ENCODE measurements at regions not wholly inside any gene's neighbourhood (a gene's known extent, or its start where the extent isn't known, plus 50 kb on each side); places are given as distances from the start of the nearest gene placed in this dataset.

- no CpG with 5 or more reads among the region's 2 CpGs for WGBS (ENCODE audit: insufficient coverage)
- no peak overlapping the region for H3K4me3 ChIP-seq (ENCODE audit: low read length)
- no peaks in the 10 kb centered on the region for H3K27me3 ChIP-seq (ENCODE audit: control insufficient read depth, insufficient read depth, low read length)
- H3K4me1 ChIP-seq (ENCODE audit: control insufficient read depth, insufficient read depth, low read length): no peaks in the 10 kb centered on the region
- intact Hi-C loops (cut with micrococcal nuclease): no loop called here
- Mint-ChIP-seq H3K4me1 (no peaks in the 10 kb centered on the region), H3K9me3 (no peaks in the 10 kb centered on the region), H3K36me3 (no peaks in the 10 kb centered on the region), H3K27me3 (ENCODE audit: low read depth in 2 of 2) (peaks cover 8 to 11% of the 10 kb centered on the region in 2 donors), H3K27ac (no peak overlapping the region), H3K4me3 (no peak overlapping the region)
- no peaks in the 10 kb centered on the region for H3K9me3 ChIP-seq (ENCODE audit: control insufficient read depth, insufficient read depth, low read length)
- DNase-seq (no peak), ATAC-seq (no peak)
- H3K36me3 ChIP-seq (ENCODE audit: control insufficient read depth, insufficient read depth, low read length): no peaks in the 10 kb centered on the region
- no peak overlapping the region for H3K27ac ChIP-seq (ENCODE audit: low read length)
- TF ChIP-seq, protein P1, sequence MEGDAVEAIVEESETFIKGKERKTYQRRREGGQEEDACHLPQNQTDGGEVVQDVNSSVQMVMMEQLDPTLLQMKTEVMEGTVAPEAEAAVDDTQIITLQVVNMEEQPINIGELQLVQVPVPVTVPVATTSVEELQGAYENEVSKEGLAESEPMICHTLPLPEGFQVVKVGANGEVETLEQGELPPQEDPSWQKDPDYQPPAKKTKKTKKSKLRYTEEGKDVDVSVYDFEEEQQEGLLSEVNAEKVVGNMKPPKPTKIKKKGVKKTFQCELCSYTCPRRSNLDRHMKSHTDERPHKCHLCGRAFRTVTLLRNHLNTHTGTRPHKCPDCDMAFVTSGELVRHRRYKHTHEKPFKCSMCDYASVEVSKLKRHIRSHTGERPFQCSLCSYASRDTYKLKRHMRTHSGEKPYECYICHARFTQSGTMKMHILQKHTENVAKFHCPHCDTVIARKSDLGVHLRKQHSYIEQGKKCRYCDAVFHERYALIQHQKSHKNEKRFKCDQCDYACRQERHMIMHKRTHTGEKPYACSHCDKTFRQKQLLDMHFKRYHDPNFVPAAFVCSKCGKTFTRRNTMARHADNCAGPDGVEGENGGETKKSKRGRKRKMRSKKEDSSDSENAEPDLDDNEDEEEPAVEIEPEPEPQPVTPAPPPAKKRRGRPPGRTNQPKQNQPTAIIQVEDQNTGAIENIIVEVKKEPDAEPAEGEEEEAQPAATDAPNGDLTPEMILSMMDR (IDR thresholded peaks at IDR 0.05): no peak
These were observed 287.3 kb downstream of the MREG start for GRCh38 chr2:215726070-215726469.

DNA sequence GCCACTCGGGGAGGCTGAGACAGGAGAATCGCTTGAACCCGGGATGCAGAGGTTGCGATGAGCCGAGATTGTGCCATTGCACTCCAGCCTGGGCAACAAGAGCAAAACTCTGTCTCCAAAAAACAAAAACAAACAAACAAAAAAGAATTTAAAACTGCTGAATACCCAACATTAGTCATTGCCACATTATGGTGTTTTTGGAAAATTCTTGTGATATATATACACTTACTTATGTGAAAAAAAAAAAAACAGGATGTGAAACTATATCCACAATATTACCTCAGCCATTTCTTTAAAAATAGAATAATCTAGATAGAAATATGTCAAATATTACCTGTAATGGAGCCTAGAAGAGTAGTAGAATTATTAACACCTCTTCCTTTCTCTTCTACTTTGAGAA, 288.3 kb upstream of the FN1 start:
- peaks cover 8 to 16% of the 10 kb centered on the region in 2 donors for H3K27me3 Mint-ChIP-seq (ENCODE audit: low read depth in 2 of 2)
- H3K9me3 Mint-ChIP-seq: no peaks in the 10 kb centered on the region
- intact Hi-C loops (cut with micrococcal nuclease): no loop called here
- ATAC-seq (no peak), DNase-seq (no peak)
- H3K27ac Mint-ChIP-seq: no peak overlapping the region
- H3K9me3 ChIP-seq (ENCODE audit: control insufficient read depth, insufficient read depth, low read length): no peaks in the 10 kb centered on the region
- H3K4me1 ChIP-seq (ENCODE audit: control insufficient read depth, insufficient read depth, low read length): no peaks in the 10 kb centered on the region
- H3K4me3 Mint-ChIP-seq: no peak overlapping the region
- WGBS (ENCODE audit: insufficient coverage): 97% methylated on average over 5 of the region's 5 CpGs
- H3K36me3 Mint-ChIP-seq: no peaks in the 10 kb centered on the region
- H3K36me3 ChIP-seq (ENCODE audit: control insufficient read depth, insufficient read depth, low read length): no peaks in the 10 kb centered on the region
- H3K27ac ChIP-seq (ENCODE audit: low read length): no peak overlapping the region
- no peaks in the 10 kb centered on the region for H3K4me1 Mint-ChIP-seq
- no peak overlapping the region for H3K4me3 ChIP-seq (ENCODE audit: low read length)
- no peaks in the 10 kb centered on the region for H3K27me3 ChIP-seq (ENCODE audit: control insufficient read depth, insufficient read depth, low read length)
- TF ChIP-seq, protein P1 (IDR thresholded peaks at IDR 0.05): no peak

DNA sequence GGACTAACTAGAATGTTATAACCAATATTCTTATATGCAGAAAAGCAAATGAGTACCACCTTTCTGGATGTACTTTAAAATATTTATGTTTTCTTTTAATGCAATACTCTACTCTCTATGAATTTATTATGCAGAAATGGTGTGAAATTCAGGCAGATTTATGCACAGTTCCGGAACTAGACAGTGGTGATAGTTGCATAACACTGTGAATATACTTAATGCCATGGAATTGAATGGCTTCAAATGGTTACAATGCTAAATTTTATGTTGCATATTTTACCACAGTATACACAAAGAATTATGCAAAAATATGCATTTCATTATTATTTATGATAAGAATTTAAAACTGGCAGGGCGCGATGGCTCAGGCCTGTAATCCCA, 287.8 kb upstream of the FN1 start:
- WGBS (ENCODE audit: insufficient coverage): 100% methylated on average over 2 of the region's 3 CpGs

More for the DNA sequence above, 287.8 kb upstream of the FN1 start:
- intact Hi-C loops (cut with micrococcal nuclease): no loop called here
- no peak for ATAC-seq
- no peak overlapping the region for H3K27ac Mint-ChIP-seq
- Histone ChIP-seq H3K4me3 (ENCODE audit: low read length) (no peak overlapping the region), H3K36me3 (ENCODE audit: control insufficient read depth, insufficient read depth, low read length) (no peaks in the 10 kb centered on the region), H3K9me3 (ENCODE audit: control insufficient read depth, insufficient read depth, low read length) (no peaks in the 10 kb centered on the region), H3K27ac (ENCODE audit: low read length) (no peak overlapping the region), H3K4me1 (ENCODE audit: control insufficient read depth, insufficient read depth, low read length) (no peaks in the 10 kb centered on the region), H3K27me3 (ENCODE audit: control insufficient read depth, insufficient read depth, low read length) (no peaks in the 10 kb centered on the region)
- H3K4me3 Mint-ChIP-seq: no peak overlapping the region
- H3K36me3 Mint-ChIP-seq: no peaks in the 10 kb centered on the region
- no peaks in the 10 kb centered on the region for H3K4me1 Mint-ChIP-seq
- H3K27me3 Mint-ChIP-seq (ENCODE audit: low read depth in 2 of 2): peaks cover 8 to 18% of the 10 kb centered on the region in 2 donors
- no peaks in the 10 kb centered on the region for H3K9me3 Mint-ChIP-seq
- TF ChIP-seq, protein P1 (IDR thresholded peaks at IDR 0.05): no peak
- DNase-seq: no peak

Measured in natural killer cell (primary cell).